GM12878 (cell line): ENCODE measurements at regions not wholly inside any gene's neighbourhood (a gene's known extent, or its start where the extent isn't known, plus 50 kb on each side); places are given as distances from the start of the nearest gene placed in this dataset.

Experiments
- ATAC-seq: fragments of 200-7000 bp; cut with Tn5 transposase; 3 replicates; pipeline ENCODE4 v1.9.1; 2020; ENCODE audit warnings: mild to moderate bottlenecking, moderate library complexity
- BruUV-seq: library from RNA; stranded (reverse); fragments of 400-500 nt; replicated peaks from 2 replicates; lab custom pipeline; 2021; lab: Mats Ljungman, UMichigan
- CTCF ChIA-PET: fragments of 300-600 bp; sonication (Branson Sonifier 250); formaldehyde crosslinking; extraction: SDS; loops from one replicate; lab custom pipeline; 2021; ENCODE audit warnings: inconsistent platforms; lab: Yijun Ruan, JAX
- POLR2A ChIA-PET: fragments of 350-600 bp; formaldehyde crosslinking; extraction: SDS; loops from one replicate; lab custom pipeline; 2021; ENCODE audit warnings: inconsistent platforms; lab: Charles Lee
- RAD21 ChIA-PET: fragments of 300-600 bp; sonication (Branson Sonifier 250); formaldehyde crosslinking; loops from one replicate; lab custom pipeline; 2023; ENCODE audit warnings: antibody characterized with exemption; ENCODE audit not compliant: unreplicated experiment; lab: Charles Lee
- SMC1A ChIA-PET: fragments of 300-600 bp; sonication (Branson Sonifier 250); formaldehyde crosslinking; loops from one replicate; lab custom pipeline; 2023; ENCODE audit not compliant: unreplicated experiment, uncharacterized antibody; lab: Charles Lee
- DNase-seq: peaks from one replicate; pipeline ENCODE4 v3.0.0-alpha.2; 2011; ENCODE audit warnings: low read depth, low spot score
- FAIRE-seq: peaks from 3 replicates; lab custom pipeline; 2011; peaks lifted over from hg19 to GRCh38; lab: Jason Lieb, UNC
- H2AFZ ChIP-seq: 2 replicates; pipeline ENCODE4 v1.6.0; 2011; ENCODE audit warnings: low read depth, low read length, control low read depth; ENCODE audit not compliant: control insufficient read depth
- H3K27ac ChIP-seq: 2 replicates; pipeline ENCODE4 v1.5.1; 2011; ENCODE audit warnings: control low read depth; ENCODE audit not compliant: control insufficient read depth, insufficient read depth
- H3K27me3 ChIP-seq, 2 experiments: replicated peaks in 1 of 2; 2 replicates each; pipeline versions ENCODE4 v1.6.0 to v1.6.1; 2011; ENCODE audit warnings: low read length in 1 of 2; ENCODE audit not compliant: control insufficient read depth in 2 of 2, insufficient read depth in 2 of 2
- H3K36me3 ChIP-seq, 2 experiments: 2 replicates each; pipeline ENCODE4 v1.5.1; 2011; ENCODE audit warnings: low read length in 1 of 2; ENCODE audit not compliant: control insufficient read depth in 2 of 2, insufficient read depth in 2 of 2
- H3K4me1 ChIP-seq: 2 replicates; pipeline ENCODE4 v1.6.1; 2011; ENCODE audit warnings: mild to moderate bottlenecking, low read length, moderate library complexity, mixed read lengths; ENCODE audit not compliant: control insufficient read depth, insufficient read depth
- H3K4me2 ChIP-seq: 2 replicates; pipeline ENCODE4 v1.6.0; 2011; ENCODE audit warnings: control low read depth; ENCODE audit not compliant: control insufficient read depth, insufficient read depth
- H3K4me3 ChIP-seq: fragments of 200-600 bp; sonication (generic); 2 replicates; pipeline ENCODE4 v1.5.1; 2016
- H3K79me2 ChIP-seq: 2 replicates; pipeline ENCODE4 v1.6.0; 2011; ENCODE audit warnings: low read length; ENCODE audit not compliant: control insufficient read depth, insufficient read depth
- H3K9ac ChIP-seq: 2 replicates; pipeline ENCODE4 v1.8.0; 2011; ENCODE audit warnings: low read length, control low read depth, mixed read lengths; ENCODE audit not compliant: control insufficient read depth, insufficient read depth
- H3K9me3 ChIP-seq: replicated peaks from 3 replicates; pipeline ENCODE4 v1.5.1; 2011; ENCODE audit warnings: mild to moderate bottlenecking, low read length; ENCODE audit not compliant: control insufficient read depth, insufficient read depth
- H4K20me1 ChIP-seq: 2 replicates; pipeline ENCODE4 v1.6.0; 2011; ENCODE audit not compliant: control insufficient read depth, insufficient read depth
- BCL11A ChIP-seq: IDR thresholded peaks from 2 replicates; pipeline ENCODE4 v1.6.1; 2011; ENCODE audit warnings: low read depth, low read length
- CUX1 ChIP-seq: IDR thresholded peaks from 2 replicates; pipeline ENCODE4 v1.6.1; 2012; ENCODE audit warnings: improper control_type of control experiment, low read depth, low read length; ENCODE audit not compliant: insufficient replicate concordance
- NR2F1 ChIP-seq: fragments of 450-650 bp; conservative IDR thresholded peaks from 2 replicates; pipeline ENCODE4 v1.6.1; 2017; ENCODE audit warnings: mild to moderate bottlenecking
- SREBF1 ChIP-seq: IDR thresholded peaks from 2 replicates; pipeline ENCODE4 v1.6.1; 2012; ENCODE audit warnings: mild to moderate bottlenecking, low read length
- ZNF217 ChIP-seq: fragments of 450-650 bp; IDR thresholded peaks from 2 replicates; pipeline ENCODE4 v1.6.1; 2017; ENCODE audit warnings: antibody characterized with exemption, mild to moderate bottlenecking
- WGBS: methylation state at CpG from one replicate; pipeline ENCODE4 v1.1.6; 2016; ENCODE audit warnings: low lambda C conversion rate; ENCODE audit not compliant: insufficient replicate concordance, insufficient coverage; ENCODE audit errors: missing lambda C conversion rate; 5-methylcytosine and 5-hydroxymethylcytosine counted together
- in situ Hi-C: fragments of 300-500 bp; cut with MboI; formaldehyde crosslinking; loops from 9 replicates; pipeline ENCODE4 v1.14.3; 2018; ENCODE audit warnings: mixed read lengths
- intact Hi-C: fragments of 100-400 bp; cut with micrococcal nuclease; formaldehyde crosslinking; loops from one replicate; pipeline ENCODE4 v1.14.2; 2022; ENCODE audit not compliant: unreplicated experiment
- TF ChIP-seq, protein P1 (sequence below): IDR thresholded peaks from 2 replicates; pipeline ENCODE4 v1.6.1; 2012; ENCODE audit warnings: low read depth, low read length, improper control_type of control experiment

- WGBS = 46% methylated on average over 3 of the region's 4 CpGs
- no TSS peak for BruUV-seq
- no peak overlapping the region for H2AFZ ChIP-seq
- POLR2A ChIA-PET = no interaction called here
- TF ChIP-seq CUX1 = no peak
- no peak for TF ChIP-seq ZNF217
- no peak for TF ChIP-seq SREBF1
- TF ChIP-seq BCL11A = no peak
- TF ChIP-seq, protein P1, sequence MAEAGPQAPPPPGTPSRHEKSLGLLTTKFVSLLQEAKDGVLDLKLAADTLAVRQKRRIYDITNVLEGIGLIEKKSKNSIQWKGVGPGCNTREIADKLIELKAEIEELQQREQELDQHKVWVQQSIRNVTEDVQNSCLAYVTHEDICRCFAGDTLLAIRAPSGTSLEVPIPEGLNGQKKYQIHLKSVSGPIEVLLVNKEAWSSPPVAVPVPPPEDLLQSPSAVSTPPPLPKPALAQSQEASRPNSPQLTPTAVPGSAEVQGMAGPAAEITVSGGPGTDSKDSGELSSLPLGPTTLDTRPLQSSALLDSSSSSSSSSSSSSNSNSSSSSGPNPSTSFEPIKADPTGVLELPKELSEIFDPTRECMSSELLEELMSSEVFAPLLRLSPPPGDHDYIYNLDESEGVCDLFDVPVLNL = no peak
- TF ChIP-seq NR2F1 = no peak
- TF ChIP-seq, all 136 proteins: peak for 0
- Histone ChIP-seq H3K9ac (no peak overlapping the region), H3K79me2 (no peaks in the 10 kb centered on the region), H3K36me3 (no peaks in the 10 kb centered on the region), H3K4me2 (no peak overlapping the region), H3K27me3 (peaks cover 0 to 3% of the 10 kb centered on the region in 2 experiments; a peak in 2 of 4 replicates), H3K9me3 (no peaks in the 10 kb centered on the region), H3K4me3 (no peak overlapping the region), H4K20me1 (no peaks in the 10 kb centered on the region), H3K4me1 (no peaks in the 10 kb centered on the region), H3K27ac (no peak overlapping the region)
- intact Hi-C loops = no loop called here
- DNase-seq = no peak
- no peak for FAIRE-seq
- CTCF ChIA-PET = no interaction called here
- SMC1A ChIA-PET = no interaction called here
- in situ Hi-C loops = no loop called here
- no peak for ATAC-seq
- RAD21 ChIA-PET = no interaction called here
Measured at GRCh38 chr6:159522877-159523547, 170.0 kb downstream of the SOD2 start.
